AG09319 (cell line): ENCODE measurements at regions not wholly inside any gene's neighbourhood (a gene's known extent, or its start where the extent isn't known, plus 50 kb on each side); places are given as distances from the start of the nearest gene placed in this dataset.

ENCODE experiments used
- DNase-seq: peaks from one replicate; pipeline ENCODE4 v3.0.0-alpha.2; 2010; ENCODE audit warnings: low read depth; ENCODE audit errors: extremely low read depth
- CTCF ChIP-seq: IDR thresholded peaks from 2 replicates; pipeline ENCODE4 v1.5.1; 2011; ENCODE audit warnings: low read depth, mild to moderate bottlenecking, inconsistent platforms, low read length, moderate library complexity

- DNase-seq: no peak
- no peak for TF ChIP-seq CTCF
Observed at GRCh38 chr3:72127224-72127612, 342.3 kb upstream of the PROK2 start.

GRCh38 chr3:72126441-72127223 lies 341.7 kb upstream of the PROK2 start:
- no peak for DNase-seq
- no peak for TF ChIP-seq CTCF

GRCh38 chr3:72123908-72124441 lies 339.0 kb upstream of the PROK2 start:
- peak; percentile 20 for DNase-seq
- TF ChIP-seq CTCF: no peak

GRCh38 chr3:72120806-72121778 lies 336.1 kb upstream of the PROK2 start:
- TF ChIP-seq CTCF: no peak
- DNase-seq: no peak

GRCh38 chr3:72120039-72120438 lies 335.1 kb upstream of the PROK2 start:
- no peak for DNase-seq
- TF ChIP-seq CTCF: no peak

- TF ChIP-seq CTCF: no peak
- DNase-seq: no peak
Observed at GRCh38 chr3:72118628-72119027, 333.7 kb upstream of the PROK2 start.

GRCh38 chr3:72116226-72116625 lies 331.3 kb upstream of the PROK2 start:
- no peak for DNase-seq
- no peak for TF ChIP-seq CTCF
